PC-9 (cell line): ENCODE measurements at regions not wholly inside any gene's neighbourhood (a gene's known extent, or its start where the extent isn't known, plus 50 kb on each side); places are given as distances from the start of the nearest gene placed in this dataset.
A peak's percentile ranks its signal among the peaks of the same experiment; 100 is the strongest.

Experiments
- BruUV-seq: library from RNA; stranded (reverse); fragments of 400-500 nt; replicated peaks from 2 replicates; lab custom pipeline; 2021; lab: Mats Ljungman, UMichigan
- CTCF ChIA-PET: fragments of 300-600 bp; sonication (Branson Sonifier 250); formaldehyde crosslinking; loops from one replicate; lab custom pipeline; 2022; ENCODE audit warnings: antibody characterized with exemption; lab: Charles Lee
- POLR2A ChIA-PET: fragments of 300-600 bp; sonication (Branson Sonifier 250); formaldehyde crosslinking; loops from one replicate; lab custom pipeline; 2022; ENCODE audit warnings: antibody characterized with exemption; ENCODE audit not compliant: unreplicated experiment; lab: Charles Lee
- DNase-seq, 2 experiments: peaks; one replicate each; pipeline versions ENCODE4 v3.0.0 to v3.0.0-alpha.2; 2015 to 2022; ENCODE audit warnings: mixed read lengths in 1 of 2
- H2AFZ ChIP-seq: fragments of 200-600 bp; sonication (generic); 2 replicates; pipeline ENCODE4 v1.8.1; 2017; ENCODE audit warnings: antibody characterized with exemption
- H3F3A ChIP-seq: fragments of 200-600 bp; sonication (generic); 2 replicates; pipeline ENCODE4 v1.8.1; 2017; ENCODE audit warnings: antibody characterized with exemption, mild to moderate bottlenecking, low read depth; ENCODE audit not compliant: insufficient read depth
- H3K27ac ChIP-seq: fragments of 200-600 bp; sonication (generic); 2 replicates; pipeline ENCODE4 v1.6.1; 2016; ENCODE audit warnings: mixed run types
- H3K27me3 ChIP-seq: fragments of 200-600 bp; sonication (generic); 2 replicates; pipeline ENCODE4 v1.6.1; 2016; ENCODE audit warnings: low read depth, mixed run types; ENCODE audit not compliant: insufficient read depth
- H3K36me3 ChIP-seq: fragments of 200-600 bp; sonication (generic); 2 replicates; pipeline ENCODE4 v1.6.1; 2016; ENCODE audit warnings: low read depth, mixed run types
- H3K4me1 ChIP-seq: fragments of 200-600 bp; sonication (generic); replicated peaks from 2 replicates; pipeline ENCODE4 v1.6.1; 2016; ENCODE audit warnings: mixed run types; ENCODE audit not compliant: insufficient read depth
- H3K4me2 ChIP-seq: fragments of 200-600 bp; sonication (generic); 2 replicates; pipeline ENCODE4 v1.6.1; 2017; ENCODE audit warnings: mixed run types
- H3K4me3 ChIP-seq: fragments of 200-600 bp; sonication (generic); 2 replicates; pipeline ENCODE4 v1.6.1; 2016; ENCODE audit warnings: mixed run types
- H3K79me2 ChIP-seq: fragments of 200-600 bp; sonication (generic); 2 replicates; pipeline ENCODE4 v1.6.1; 2017; ENCODE audit warnings: low read depth, mixed run types
- H3K9me2 ChIP-seq: fragments of 200-600 bp; sonication (generic); 2 replicates; pipeline ENCODE4 v1.8.1; 2017; ENCODE audit warnings: mild to moderate bottlenecking; ENCODE audit not compliant: insufficient read depth
- H3K9me3 ChIP-seq: fragments of 200-600 bp; sonication (generic); 2 replicates; pipeline ENCODE4 v1.8.1; 2016; ENCODE audit warnings: low read depth; ENCODE audit not compliant: insufficient read depth
- H4K20me1 ChIP-seq: fragments of 200-600 bp; sonication (generic); 2 replicates; pipeline ENCODE4 v1.8.1; 2017; ENCODE audit not compliant: insufficient read depth
- EZH2 ChIP-seq: fragments of 200-600 bp; sonication (generic); IDR thresholded peaks from 2 replicates; pipeline ENCODE4 v1.8.0; 2017; ENCODE audit warnings: antibody characterized with exemption, low read depth
- intact Hi-C: fragments of 100-400 bp; cut with micrococcal nuclease; formaldehyde crosslinking; loops from one replicate; pipeline ENCODE4 v1.10.0; 2022; ENCODE audit not compliant: unreplicated experiment
- TF ChIP-seq, protein P1 (sequence below): fragments of 200-600 bp; sonication (generic); conservative IDR thresholded peaks from 2 replicates; pipeline ENCODE4 v1.6.1; 2017; ENCODE audit warnings: mixed run types, antibody characterized with exemption, mild to moderate bottlenecking, moderate library complexity

DNA sequence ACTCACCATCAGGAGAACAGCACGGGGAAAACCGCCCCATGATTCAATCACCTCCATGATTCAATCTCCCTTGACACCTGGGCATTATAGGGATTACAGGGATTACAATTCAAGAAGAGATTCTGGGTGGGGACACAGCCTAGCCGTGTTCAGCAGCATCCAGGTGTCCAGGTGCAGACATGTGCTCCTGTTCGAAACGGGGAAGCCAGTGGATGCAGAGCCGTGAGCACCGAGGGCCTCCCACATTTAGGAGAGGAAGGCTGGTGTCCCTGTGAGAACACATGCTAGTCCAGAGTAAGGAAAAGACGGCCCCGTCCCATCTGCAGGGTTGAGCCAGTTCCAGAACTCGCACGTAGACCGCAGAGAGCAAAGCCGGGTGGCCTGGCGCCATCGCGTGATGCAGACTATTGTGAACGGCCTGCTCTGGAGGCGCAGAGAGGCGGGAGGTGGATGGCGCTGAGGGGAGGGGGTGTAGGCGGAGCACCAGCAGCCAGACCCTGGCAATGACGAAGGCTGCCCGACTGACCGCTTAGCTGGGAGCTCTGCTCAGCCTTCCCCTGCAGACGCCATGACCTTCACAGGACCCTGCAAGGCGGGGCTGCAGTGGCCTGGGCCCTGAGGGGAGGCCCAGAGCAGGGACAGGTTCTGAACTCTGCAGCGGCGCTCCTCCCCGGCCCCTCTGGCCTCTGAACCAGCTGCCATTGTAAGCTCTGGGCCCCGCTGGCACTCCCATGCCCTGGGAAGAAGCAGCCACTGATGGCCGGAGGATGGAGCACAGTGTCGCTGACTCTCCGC is 141.6 kb upstream of the TCERG1L start:
- TF ChIP-seq, protein P1, sequence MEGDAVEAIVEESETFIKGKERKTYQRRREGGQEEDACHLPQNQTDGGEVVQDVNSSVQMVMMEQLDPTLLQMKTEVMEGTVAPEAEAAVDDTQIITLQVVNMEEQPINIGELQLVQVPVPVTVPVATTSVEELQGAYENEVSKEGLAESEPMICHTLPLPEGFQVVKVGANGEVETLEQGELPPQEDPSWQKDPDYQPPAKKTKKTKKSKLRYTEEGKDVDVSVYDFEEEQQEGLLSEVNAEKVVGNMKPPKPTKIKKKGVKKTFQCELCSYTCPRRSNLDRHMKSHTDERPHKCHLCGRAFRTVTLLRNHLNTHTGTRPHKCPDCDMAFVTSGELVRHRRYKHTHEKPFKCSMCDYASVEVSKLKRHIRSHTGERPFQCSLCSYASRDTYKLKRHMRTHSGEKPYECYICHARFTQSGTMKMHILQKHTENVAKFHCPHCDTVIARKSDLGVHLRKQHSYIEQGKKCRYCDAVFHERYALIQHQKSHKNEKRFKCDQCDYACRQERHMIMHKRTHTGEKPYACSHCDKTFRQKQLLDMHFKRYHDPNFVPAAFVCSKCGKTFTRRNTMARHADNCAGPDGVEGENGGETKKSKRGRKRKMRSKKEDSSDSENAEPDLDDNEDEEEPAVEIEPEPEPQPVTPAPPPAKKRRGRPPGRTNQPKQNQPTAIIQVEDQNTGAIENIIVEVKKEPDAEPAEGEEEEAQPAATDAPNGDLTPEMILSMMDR = no peak
- H3K4me1 ChIP-seq = no peaks in the 10 kb centered on the region
- ChIA-PET POLR2A (no interaction called here), CTCF (no interaction called here)
- peaks cover 52% of the 10 kb centered on the region for H3K27me3 ChIP-seq
- no peak overlapping the region for H3K4me3 ChIP-seq
- H3K27ac ChIP-seq = no peak overlapping the region
- no peaks in the 10 kb centered on the region for H3K36me3 ChIP-seq
- no TSS peak for BruUV-seq
- H3F3A ChIP-seq = no peaks in the 10 kb centered on the region
- H2AFZ ChIP-seq = no peak overlapping the region
- no peak for DNase-seq
- H3K9me2 ChIP-seq = no peaks in the 10 kb centered on the region
- H3K4me2 ChIP-seq = no peak overlapping the region
- no peaks in the 10 kb centered on the region for H3K79me2 ChIP-seq
- H4K20me1 ChIP-seq = no peaks in the 10 kb centered on the region
- H3K9me3 ChIP-seq = no peaks in the 10 kb centered on the region
- intact Hi-C loops = no loop called here

- intact Hi-C loops = no loop called here
- CTCF ChIA-PET = no interaction called here
Measured at GRCh38 chr10:131453721-131454634, 142.5 kb upstream of the TCERG1L start.

GRCh38 chr10:131456411-131456810 is 144.9 kb upstream of the TCERG1L start:
- intact Hi-C loops = no loop called here
- H3K4me2 ChIP-seq = no peak overlapping the region
- H3F3A ChIP-seq = no peaks in the 10 kb centered on the region
- H3K9me2 ChIP-seq = no peaks in the 10 kb centered on the region
- POLR2A ChIA-PET = no interaction called here
- no peak overlapping the region for H3K4me3 ChIP-seq
- no peaks in the 10 kb centered on the region for H4K20me1 ChIP-seq
- peaks cover 30% of the 10 kb centered on the region for H3K27me3 ChIP-seq
- H2AFZ ChIP-seq = no peak overlapping the region
- BruUV-seq = no TSS peak
- TF ChIP-seq, protein P1 = no peak
- TF ChIP-seq EZH2 = no peak
- no peaks in the 10 kb centered on the region for H3K4me1 ChIP-seq
- no peak for DNase-seq
- no peaks in the 10 kb centered on the region for H3K36me3 ChIP-seq
- H3K79me2 ChIP-seq = no peaks in the 10 kb centered on the region
- no peaks in the 10 kb centered on the region for H3K9me3 ChIP-seq
- no peak overlapping the region for H3K27ac ChIP-seq
- CTCF ChIA-PET = no interaction called here

More at GRCh38 chr10:131453721-131454634, 142.5 kb upstream of the TCERG1L start:
- H3F3A ChIP-seq = no peaks in the 10 kb centered on the region
- POLR2A ChIA-PET = no interaction called here
- DNase-seq = no peak
- no peak overlapping the region for H3K4me2 ChIP-seq
- no peak overlapping the region for H3K27ac ChIP-seq
- H4K20me1 ChIP-seq = no peaks in the 10 kb centered on the region
- H3K4me1 ChIP-seq = no peaks in the 10 kb centered on the region
- TF ChIP-seq, protein P1 = peak; percentile 69
- no peak for TF ChIP-seq EZH2
- H3K4me3 ChIP-seq = no peak overlapping the region
- no peaks in the 10 kb centered on the region for H3K79me2 ChIP-seq
- H3K9me3 ChIP-seq = no peaks in the 10 kb centered on the region
- H3K9me2 ChIP-seq = no peaks in the 10 kb centered on the region
- BruUV-seq = no TSS peak
- H2AFZ ChIP-seq = no peak overlapping the region
- no peaks in the 10 kb centered on the region for H3K36me3 ChIP-seq
- H3K27me3 ChIP-seq = peaks cover 45% of the 10 kb centered on the region
